ENCODE measurements at regions not wholly inside any gene's neighbourhood (a gene's known extent, or its start where the extent isn't known, plus 50 kb on each side); places are given as distances from the start of the nearest gene placed in this dataset.

DNA sequence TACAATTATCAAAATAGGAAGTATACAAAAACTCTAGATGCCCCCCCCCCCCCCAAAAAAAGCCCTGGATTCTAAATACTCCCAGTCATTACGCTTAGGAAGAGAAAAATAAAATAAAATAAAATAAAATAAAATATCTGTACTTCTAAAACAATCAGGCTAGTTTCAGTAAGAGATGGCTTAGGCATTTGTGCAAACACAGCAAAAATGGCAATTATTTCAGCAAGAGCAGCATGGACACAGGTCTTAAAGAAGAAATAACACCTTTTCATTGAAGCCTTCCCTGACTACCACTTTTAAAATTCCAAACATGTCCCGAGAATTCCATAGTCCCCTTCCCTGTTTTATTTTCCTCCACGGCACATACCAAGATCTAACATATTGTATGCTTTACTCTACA, 218.6 kb upstream of the POU5F2 start:
- TF ChIP-seq CTCF (conservative IDR thresholded peaks at IDR 0.05; ENCODE audit: low read depth, low read length) (no peak), MAFK (IDR thresholded peaks at IDR 0.05; ENCODE audit: low read depth, low read length) (peak; percentile 69), POLR2A (IDR thresholded peaks at IDR 0.05; ENCODE audit: low read depth, low read length) (no peak), RFX5 (IDR thresholded peaks at IDR 0.05; ENCODE audit: low read depth, low read length) (no peak), SMC3 (IDR thresholded peaks at IDR 0.05; ENCODE audit: low read depth, low read length) (no peak)
